ENCODE measurements at regions not wholly inside any gene's neighbourhood (a gene's known extent, or its start where the extent isn't known, plus 50 kb on each side); places are given as distances from the start of the nearest gene placed in this dataset.

- TF ChIP-seq CTCF (IDR thresholded peaks at IDR 0.05) = no peak
- no peak for TF ChIP-seq POLR2A (IDR thresholded peaks at IDR 0.05)
Observed at GRCh38 chr6:135692426-135692825, 159.1 kb upstream of the PDE7B start.
